ENCODE measurements at regions not wholly inside any gene's neighbourhood (a gene's known extent, or its start where the extent isn't known, plus 50 kb on each side); places are given as distances from the start of the nearest gene placed in this dataset.

- H3K4me3 ChIP-seq, result no peak overlapping the region
- intact Hi-C loops (cut with DNase I; ENCODE audit: low total_unique reads) (loop anchor here (10.0 kb wide), 1 partner anchor 97 kb away; no protein-coding TSS in a partner anchor), in situ Hi-C loops (cut with MboI; ENCODE audit: low sequenced_read_pairs in 4 of 4) (no loop called here)
- TF ChIP-seq POLR2A (IDR thresholded peaks at IDR 0.05), result no peak
- no peak for TF ChIP-seq CTCF (IDR thresholded peaks at IDR 0.05 in 4 of 5, conservative IDR thresholded peaks at IDR 0.05 in 1 of 5)
- DNase-seq (no peak), ATAC-seq (no peak)
- peaks cover 13 to 16% of the 10 kb centered on the region in 2 donors for H3K4me1 ChIP-seq
- H3K27me3 ChIP-seq, result no peaks in the 10 kb centered on the region
- H3K36me3 ChIP-seq, result no peaks in the 10 kb centered on the region
- H3K27ac ChIP-seq, result no peak overlapping the region
- no peaks in the 10 kb centered on the region for H3K9me3 ChIP-seq
Measured at GRCh38 chr3:72231439-72232196, 446.7 kb upstream of the PROK2 start.

DNA sequence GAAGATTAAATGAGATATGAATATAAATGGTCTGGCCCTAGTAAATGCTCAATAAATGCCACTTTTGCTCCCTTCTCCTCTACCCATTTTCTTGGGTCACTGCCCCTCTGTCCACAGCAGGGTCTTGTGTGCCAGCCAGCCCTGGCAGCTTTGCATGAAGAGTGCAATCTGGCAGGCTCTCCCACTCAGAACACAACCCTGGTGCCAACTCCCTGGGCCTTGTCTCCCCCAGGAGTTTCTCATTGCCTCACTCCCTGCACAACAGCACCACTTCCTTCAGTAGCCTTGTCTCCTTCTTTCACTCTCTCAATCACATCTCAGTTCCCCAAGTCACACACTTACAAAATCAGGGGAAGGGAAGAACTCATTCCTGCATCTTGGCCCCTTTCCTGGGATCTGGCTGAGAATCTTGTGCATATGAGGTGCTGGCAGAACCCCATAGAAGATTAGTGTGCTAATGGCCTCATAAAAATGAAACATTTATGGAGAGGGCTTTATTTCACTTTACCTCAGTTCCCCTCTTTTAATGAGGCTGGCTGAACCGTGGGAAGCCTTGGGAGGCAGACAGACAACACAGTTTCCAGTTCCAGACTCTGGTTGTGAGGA is 445.9 kb upstream of the PROK2 start:
- Histone ChIP-seq H3K36me3 (no peaks in the 10 kb centered on the region), H3K27me3 (no peaks in the 10 kb centered on the region), H3K27ac (no peak overlapping the region), H3K4me1 (peaks cover 13 to 16% of the 10 kb centered on the region in 2 donors), H3K4me3 (no peak overlapping the region), H3K9me3 (peaks cover 0 to 3% (median 0%) of the 10 kb centered on the region in 3 donors)
- TF ChIP-seq CTCF (IDR thresholded peaks at IDR 0.05 in 4 of 5, conservative IDR thresholded peaks at IDR 0.05 in 1 of 5) (no peak), POLR2A (IDR thresholded peaks at IDR 0.05) (no peak)
- DNase-seq (no peak), ATAC-seq (no peak)
- in situ Hi-C loops (cut with MboI; ENCODE audit: low sequenced_read_pairs in 4 of 4) (no loop called here), intact Hi-C loops (cut with DNase I; ENCODE audit: low total_unique reads) (loop anchor here (10.0 kb wide), 1 partner anchor 96 kb away; no protein-coding TSS in a partner anchor)

- intact Hi-C loops (cut with DNase I; ENCODE audit: low total_unique reads) (loop anchor here (10.0 kb wide), 1 partner anchor 95 kb away; no protein-coding TSS in a partner anchor), in situ Hi-C loops (cut with MboI; ENCODE audit: low sequenced_read_pairs in 4 of 4) (no loop called here)
- H3K27me3 ChIP-seq, result no peaks in the 10 kb centered on the region
- no peaks in the 10 kb centered on the region for H3K36me3 ChIP-seq
- ATAC-seq (no peak), DNase-seq (no peak)
- H3K9me3 ChIP-seq, result peaks cover 0 to 12% (median 0%) of the 10 kb centered on the region in 3 donors
- H3K4me1 ChIP-seq, result peaks cover 13 to 16% of the 10 kb centered on the region in 2 donors
- TF ChIP-seq CTCF (IDR thresholded peaks at IDR 0.05 in 4 of 5, conservative IDR thresholded peaks at IDR 0.05 in 1 of 5) (no peak), POLR2A (IDR thresholded peaks at IDR 0.05) (no peak)
- H3K4me3 ChIP-seq, result no peak overlapping the region
- H3K27ac ChIP-seq, result no peak overlapping the region
Measured at GRCh38 chr3:72229952-72230351, 445.0 kb upstream of the PROK2 start.

DNA sequence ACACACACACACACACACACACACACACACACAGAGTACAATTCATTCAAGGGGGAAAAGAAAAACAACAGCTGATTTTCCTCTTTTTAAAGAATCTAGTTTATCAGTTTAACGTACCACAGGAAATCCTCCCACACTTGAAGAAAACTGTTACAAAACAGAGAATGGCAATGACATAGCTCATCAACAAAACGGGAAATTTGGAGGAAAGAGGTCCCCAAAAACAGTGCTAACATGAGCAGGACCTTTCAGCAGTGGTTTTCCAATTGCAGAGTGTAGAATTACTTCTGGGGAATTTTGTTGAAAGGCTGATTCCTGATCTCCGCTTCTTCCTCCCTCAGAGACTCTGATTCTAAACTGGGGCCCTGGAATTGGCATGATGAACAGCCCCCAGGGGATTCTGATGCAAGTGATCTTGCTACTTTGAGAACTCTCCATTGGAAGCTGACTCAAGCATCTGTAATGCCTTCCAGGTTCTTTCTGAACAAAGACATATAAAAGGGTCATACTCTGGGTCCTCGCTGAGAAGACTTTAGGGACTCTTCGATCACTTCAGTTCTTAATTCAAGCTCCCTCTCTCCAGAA is 442.6 kb upstream of the PROK2 start:
- TF ChIP-seq POLR2A (IDR thresholded peaks at IDR 0.05) (no peak), CTCF (IDR thresholded peaks at IDR 0.05 in 4 of 5, conservative IDR thresholded peaks at IDR 0.05 in 1 of 5) (no peak)
- Histone ChIP-seq H3K4me3 (no peak overlapping the region), H3K36me3 (no peaks in the 10 kb centered on the region), H3K4me1 (peaks cover 0 to 3% of the 10 kb centered on the region in 2 donors), H3K27ac (no peak overlapping the region), H3K27me3 (no peaks in the 10 kb centered on the region), H3K9me3 (peaks cover 0 to 21% (median 0%) of the 10 kb centered on the region in 3 donors)
- intact Hi-C loops (cut with DNase I; ENCODE audit: low total_unique reads), result no loop called here
- in situ Hi-C loops (cut with MboI; ENCODE audit: low sequenced_read_pairs in 4 of 4), result no loop called here
- ATAC-seq (no peak), DNase-seq (no peak)

Data from gastrocnemius medialis (tissue), 4 donors.